Left lung (tissue), 4 donors: ENCODE measurements at regions not wholly inside any gene's neighbourhood (a gene's known extent, or its start where the extent isn't known, plus 50 kb on each side); places are given as distances from the start of the nearest gene placed in this dataset.

Source experiments
- ATAC-seq: fragments of 200-7000 bp; cut with Tn5 transposase; one replicate; pipeline ENCODE4 v1.9.1; 2020; ENCODE audit warnings: moderate library complexity
- DNase-seq, 4 donors: peaks; one replicate each; pipeline ENCODE4 v3.0.0-alpha.2; 2013 to 2020
- H3K27ac ChIP-seq, 2 donors: fragments of 200-600 bp; sonication (generic) in 1 of 2; one replicate each; pipeline versions ENCODE4 v1.5.0 to v1.8.0; 2020 to 2021
- H3K27me3 ChIP-seq, 2 donors: fragments of 200-600 bp; sonication (generic) in 1 of 2; one replicate each; pipeline versions ENCODE4 v1.5.0 to v1.8.0; 2020 to 2021
- H3K36me3 ChIP-seq, 2 donors: fragments of 200-600 bp; sonication (generic) in 1 of 2; one replicate each; pipeline versions ENCODE4 v1.5.0 to v1.8.0; 2020 to 2021
- H3K4me1 ChIP-seq, 2 donors: fragments of 200-600 bp; one replicate each; pipeline ENCODE4 v1.8.0; 2021
- H3K4me3 ChIP-seq, 2 donors: fragments of 200-600 bp; sonication (generic) in 1 of 2; one replicate each; pipeline versions ENCODE4 v1.5.0 to v1.8.0; 2020 to 2021; ENCODE audit warnings: mild to moderate bottlenecking in 1 of 2
- H3K9me3 ChIP-seq, 2 donors: fragments of 200-600 bp; sonication (generic) in 1 of 2; one replicate each; pipeline versions ENCODE4 v1.5.0 to v1.8.0; 2020 to 2021
- CTCF ChIP-seq, 2 donors: fragments of 200-600 bp; sonication (generic) in 1 of 2; IDR thresholded peaks; one replicate each; pipeline versions ENCODE4 v1.5.0 to v1.8.0; 2021; ENCODE audit warnings: antibody characterized with exemption in 2 of 2
- intact Hi-C, 2 donors: fragments of 100-400 bp; cut with DNase I; formaldehyde crosslinking; loops; one replicate each; pipeline versions ENCODE4 v1.11.2 to v1.14.2; 2022
- donor health status: DM: no; HTN: yes; CAD: no.
- donor health status: DM: no; HTN: no; CAD: no.

- intact Hi-C loops: no loop called here
- no peak for TF ChIP-seq CTCF (IDR thresholded peaks at IDR 0.05)
These were observed 257.6 kb upstream of the NPY start for GRCh38 chr7:24026351-24026750.

GRCh38 chr7:24029068-24029467 lies 254.9 kb upstream of the NPY start:
- ATAC-seq (no peak), DNase-seq (no peak)
- intact Hi-C loops: no loop called here
- no peak overlapping the region for H3K27ac ChIP-seq
- no peak overlapping the region for H3K4me3 ChIP-seq
- no peaks in the 10 kb centered on the region for H3K9me3 ChIP-seq
- no peaks in the 10 kb centered on the region for H3K36me3 ChIP-seq
- no peak for TF ChIP-seq CTCF (IDR thresholded peaks at IDR 0.05)
- H3K27me3 ChIP-seq: no peaks in the 10 kb centered on the region
- H3K4me1 ChIP-seq: no peaks in the 10 kb centered on the region

More at GRCh38 chr7:24026351-24026750, 257.6 kb upstream of the NPY start:
- Histone ChIP-seq H3K27ac (no peak overlapping the region), H3K27me3 (no peaks in the 10 kb centered on the region), H3K36me3 (no peaks in the 10 kb centered on the region), H3K4me3 (no peak overlapping the region), H3K9me3 (no peaks in the 10 kb centered on the region), H3K4me1 (no peaks in the 10 kb centered on the region)
- no peak for DNase-seq
- no peak for ATAC-seq

DNA sequence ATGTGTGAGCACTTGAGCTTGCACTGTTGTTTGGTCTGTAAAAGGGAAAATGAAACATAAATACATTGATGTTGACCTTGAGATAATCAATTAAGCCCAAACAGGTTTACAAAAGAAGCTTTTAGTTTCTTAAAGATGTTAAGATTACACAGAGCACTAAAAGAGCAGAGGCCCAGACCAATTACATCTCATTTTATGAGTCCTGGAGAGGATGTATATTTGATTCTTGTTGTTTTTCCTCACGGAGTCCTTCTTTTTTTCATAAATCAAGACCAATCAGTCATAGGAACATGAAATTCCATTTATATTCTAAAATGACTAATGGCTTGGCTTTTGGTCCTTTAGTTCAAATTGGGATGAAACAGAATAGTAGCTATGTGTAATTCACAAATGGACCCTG lies 249.7 kb upstream of the NPY start:
- no peaks in the 10 kb centered on the region for H3K27me3 ChIP-seq
- no peak for TF ChIP-seq CTCF (IDR thresholded peaks at IDR 0.05)
- no peaks in the 10 kb centered on the region for H3K9me3 ChIP-seq
- DNase-seq (no peak), ATAC-seq (no peak)
- H3K36me3 ChIP-seq: no peaks in the 10 kb centered on the region
- H3K27ac ChIP-seq: no peak overlapping the region
- intact Hi-C loops: no loop called here
- H3K4me1 ChIP-seq: no peaks in the 10 kb centered on the region
- no peak overlapping the region for H3K4me3 ChIP-seq

DNA sequence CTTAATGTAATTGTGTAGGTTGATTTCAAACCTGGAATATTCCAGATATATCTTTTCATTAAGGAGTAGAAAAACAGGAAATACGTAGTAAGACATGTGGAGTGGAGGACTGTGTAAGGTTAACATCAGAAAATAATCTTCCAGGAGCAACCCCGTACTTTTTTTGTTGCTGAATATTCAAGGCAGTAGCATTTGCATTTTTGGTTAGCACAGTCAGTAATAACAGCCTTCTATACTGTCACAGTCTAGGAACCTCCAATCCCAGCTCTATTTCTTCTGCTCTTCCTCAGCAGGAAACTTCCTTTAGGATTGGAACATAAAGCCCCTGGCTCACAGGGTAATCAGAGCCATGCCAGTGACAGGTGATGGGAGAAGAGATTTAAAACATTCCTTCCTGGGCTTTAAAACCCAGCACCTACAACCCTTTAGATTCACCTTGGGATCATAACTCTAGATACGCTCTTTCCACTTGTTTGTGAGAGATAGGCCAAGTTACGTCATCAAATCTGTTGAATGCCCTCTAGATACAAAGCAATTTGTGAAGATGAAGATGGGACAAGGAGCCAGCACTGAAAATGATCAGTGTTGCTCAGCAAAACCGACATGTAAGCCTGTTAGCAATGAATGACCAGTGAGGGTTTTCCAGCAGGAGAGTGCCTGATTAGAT lies 248.5 kb upstream of the NPY start:
- DNase-seq (no peak), ATAC-seq (no peak)
- Histone ChIP-seq H3K27ac (no peak overlapping the region), H3K4me3 (no peak overlapping the region), H3K9me3 (no peaks in the 10 kb centered on the region), H3K4me1 (no peaks in the 10 kb centered on the region), H3K27me3 (no peaks in the 10 kb centered on the region), H3K36me3 (no peaks in the 10 kb centered on the region)
- TF ChIP-seq CTCF (IDR thresholded peaks at IDR 0.05): no peak
- intact Hi-C loops: no loop called here

GRCh38 chr7:24036033-24036412 lies 248.0 kb upstream of the NPY start:
- no peaks in the 10 kb centered on the region for H3K4me1 ChIP-seq
- no peak for ATAC-seq
- DNase-seq: no peak
- TF ChIP-seq CTCF (IDR thresholded peaks at IDR 0.05): no peak
- H3K9me3 ChIP-seq: no peaks in the 10 kb centered on the region
- H3K4me3 ChIP-seq: no peak overlapping the region
- H3K27me3 ChIP-seq: no peaks in the 10 kb centered on the region
- intact Hi-C loops: no loop called here
- H3K27ac ChIP-seq: no peak overlapping the region
- H3K36me3 ChIP-seq: no peaks in the 10 kb centered on the region
